Liver (tissue), 8 donors: ENCODE measurements at regions not wholly inside any gene's neighbourhood (a gene's known extent, or its start where the extent isn't known, plus 50 kb on each side); places are given as distances from the start of the nearest gene placed in this dataset.

Experiments used
- DNase-seq: peaks from one replicate; pipeline ENCODE4 v3.0.0-alpha.2; 2017; ENCODE audit warnings: low spot score
- H3K27ac ChIP-seq, 2 donors: one replicate each; pipeline ENCODE4 v1.7.0; 2013; ENCODE audit warnings: inconsistent platforms in 2 of 2, low read length in 2 of 2, control low read depth in 1 of 2, low read depth in 1 of 2, mild to moderate bottlenecking in 1 of 2
- H3K27me3 ChIP-seq, 4 donors: one replicate each; pipeline versions ENCODE4 v1.6.1 to v1.7.0; 2013; ENCODE audit warnings: low read length in 3 of 4, inconsistent platforms in 1 of 4, mild to moderate bottlenecking in 1 of 4, moderate library complexity in 1 of 4; ENCODE audit not compliant: control insufficient read depth in 4 of 4, insufficient read depth in 4 of 4
- H3K36me3 ChIP-seq, 4 donors: one replicate each; pipeline versions ENCODE4 v1.6.1 to v1.7.0; 2013; ENCODE audit warnings: low read length in 3 of 4, mild to moderate bottlenecking in 3 of 4, low read depth in 1 of 4, moderate library complexity in 1 of 4; ENCODE audit not compliant: control insufficient read depth in 4 of 4, insufficient read depth in 3 of 4
- H3K4me1 ChIP-seq, 4 donors: one replicate each; pipeline versions ENCODE4 v1.6.1 to v1.7.0; 2013; ENCODE audit warnings: low read length in 3 of 4, mild to moderate bottlenecking in 3 of 4, moderate library complexity in 1 of 4; ENCODE audit not compliant: control insufficient read depth in 4 of 4, insufficient read depth in 4 of 4
- H3K4me3 ChIP-seq, 3 donors: one replicate each; pipeline versions ENCODE4 v1.6.1 to v1.7.0; 2013; ENCODE audit warnings: low read length in 3 of 3, control low read depth in 1 of 3, low read depth in 1 of 3, mild to moderate bottlenecking in 1 of 3
- H3K9ac ChIP-seq, 2 donors: one replicate each; pipeline ENCODE4 v1.7.0; 2013; ENCODE audit warnings: low read length in 2 of 2, mild to moderate bottlenecking in 2 of 2, moderate library complexity in 2 of 2, control low read depth in 1 of 2, low read depth in 1 of 2
- H3K9me3 ChIP-seq, 4 donors: one replicate each; pipeline versions ENCODE4 v1.6.1 to v1.7.0; 2013; ENCODE audit warnings: low read length in 3 of 4; ENCODE audit not compliant: control insufficient read depth in 4 of 4
- ATF3 ChIP-seq: IDR thresholded peaks from 2 replicates; pipeline ENCODE4 v1.6.1; 2016; ENCODE audit warnings: antibody characterized with exemption
- CTCF ChIP-seq: fragments of 150-350 bp; IDR thresholded peaks from 2 replicates; pipeline ENCODE4 v1.5.1; 2017; ENCODE audit warnings: improper control_type of control experiment, low read depth, low read length; ENCODE audit not compliant: missing input control
- EGR1 ChIP-seq, 2 donors: IDR thresholded peaks; 2 replicates each; pipeline ENCODE4 v1.6.1; 2016 to 2018; ENCODE audit warnings: antibody characterized with exemption in 2 of 2, low read depth in 2 of 2
- FOXA2 ChIP-seq: IDR thresholded peaks from 2 replicates; pipeline ENCODE4 v1.6.1; 2016; ENCODE audit warnings: antibody characterized with exemption
- GABPA ChIP-seq, 2 donors: IDR thresholded peaks in 1 of 2; conservative IDR thresholded peaks in 1 of 2; 2 replicates each; pipeline ENCODE4 v1.6.1; 2016; ENCODE audit warnings: antibody characterized with exemption in 2 of 2, mild to moderate bottlenecking in 1 of 2, moderate library complexity in 1 of 2
- HNF4A ChIP-seq, 2 donors: conservative IDR thresholded peaks; 2 replicates each; pipeline ENCODE4 v1.6.1; 2016; ENCODE audit warnings: antibody characterized with exemption in 2 of 2, mild to moderate bottlenecking in 2 of 2
- HNF4G ChIP-seq: IDR thresholded peaks from 2 replicates; pipeline ENCODE4 v1.6.1; 2016; ENCODE audit warnings: antibody characterized with exemption
- NR2F2 ChIP-seq: IDR thresholded peaks from 2 replicates; pipeline ENCODE4 v1.6.1; 2016; ENCODE audit warnings: antibody characterized with exemption
- RAD21 ChIP-seq, 2 donors: IDR thresholded peaks; 2 replicates each; pipeline ENCODE4 v1.6.1; 2016; ENCODE audit warnings: antibody characterized with exemption in 2 of 2, mild to moderate bottlenecking in 2 of 2
- RXRA ChIP-seq, 2 donors: IDR thresholded peaks; 2 replicates each; pipeline ENCODE4 v1.6.1; 2017 to 2018; ENCODE audit warnings: antibody characterized with exemption in 2 of 2, mild to moderate bottlenecking in 1 of 2
- SP1 ChIP-seq: IDR thresholded peaks from 2 replicates; pipeline ENCODE4 v1.6.1; 2018; ENCODE audit warnings: antibody characterized with exemption, mild to moderate bottlenecking
- TAF1 ChIP-seq: conservative IDR thresholded peaks from 2 replicates; pipeline ENCODE4 v1.6.1; 2016; ENCODE audit warnings: antibody characterized with exemption, mild to moderate bottlenecking
- YY1 ChIP-seq: IDR thresholded peaks from 2 replicates; pipeline ENCODE4 v1.6.1; 2016; ENCODE audit warnings: antibody characterized with exemption, mild to moderate bottlenecking
- ZBTB33 ChIP-seq: IDR thresholded peaks from 2 replicates; pipeline ENCODE4 v1.6.1; 2016; ENCODE audit warnings: antibody characterized with exemption
- WGBS: extraction: QIAGEN DNeasy Blood & Tissue Kit; methylation state at CpG from one replicate; pipeline ENCODE4 v1.1.7; 2013; 5-methylcytosine and 5-hydroxymethylcytosine counted together
- TF ChIP-seq, protein P1 (sequence below): IDR thresholded peaks from 2 replicates; pipeline ENCODE4 v1.6.1; 2016; ENCODE audit warnings: antibody characterized with exemption, mild to moderate bottlenecking
- TF ChIP-seq, protein P2 (sequence below): IDR thresholded peaks from 2 replicates; pipeline ENCODE4 v1.6.1; 2016; ENCODE audit warnings: antibody characterized with exemption
- donor health status: healthy.
- donor health status: healthy.
- donor health status: healthy.
- donor health status: healthy.
- donor health status: healthy.

- 87% methylated on average over 4 of the region's 4 CpGs for WGBS
- Histone ChIP-seq H3K4me1 (no peaks in the 10 kb centered on the region), H3K27me3 (no peaks in the 10 kb centered on the region), H3K9ac (no peak overlapping the region), H3K27ac (no peak overlapping the region), H3K36me3 (no peaks in the 10 kb centered on the region), H3K4me3 (no peak overlapping the region), H3K9me3 (no peaks in the 10 kb centered on the region)
- no peak for TF ChIP-seq ZBTB33
- no peak for DNase-seq
These were observed 484.8 kb downstream of the PSAT1 start for GRCh38 chr9:78781681-78782080.

DNA sequence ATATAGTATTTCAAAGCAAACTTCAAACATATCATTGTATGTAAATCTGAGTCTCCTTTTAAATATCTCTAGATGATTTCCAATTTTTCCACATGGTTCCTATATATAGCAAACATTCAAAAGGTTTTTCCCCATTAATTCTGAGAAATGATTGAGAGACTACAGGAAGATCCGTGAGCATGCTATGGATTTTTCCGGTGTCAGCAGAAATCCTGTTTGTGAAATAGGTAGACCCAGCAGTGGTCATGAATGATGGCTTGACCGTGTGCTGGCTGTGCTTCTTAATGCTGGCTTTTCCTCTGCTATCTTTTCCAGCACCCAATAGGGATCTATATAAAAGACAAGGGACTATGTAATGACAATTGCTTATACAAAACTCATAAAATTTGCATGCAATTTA is 485.3 kb downstream of the PSAT1 start:
- Histone ChIP-seq H3K9ac (no peak overlapping the region), H3K4me3 (no peak overlapping the region), H3K27ac (no peak overlapping the region), H3K36me3 (no peaks in the 10 kb centered on the region), H3K4me1 (no peaks in the 10 kb centered on the region), H3K27me3 (no peaks in the 10 kb centered on the region), H3K9me3 (no peaks in the 10 kb centered on the region)
- no peak for DNase-seq
- WGBS, result 83% methylated on average over 3 of the region's 3 CpGs
- no peak for TF ChIP-seq TAF1
- TF ChIP-seq ATF3, result no peak
- TF ChIP-seq CTCF, result no peak
- no peak for TF ChIP-seq SP1
- TF ChIP-seq, protein P1, sequence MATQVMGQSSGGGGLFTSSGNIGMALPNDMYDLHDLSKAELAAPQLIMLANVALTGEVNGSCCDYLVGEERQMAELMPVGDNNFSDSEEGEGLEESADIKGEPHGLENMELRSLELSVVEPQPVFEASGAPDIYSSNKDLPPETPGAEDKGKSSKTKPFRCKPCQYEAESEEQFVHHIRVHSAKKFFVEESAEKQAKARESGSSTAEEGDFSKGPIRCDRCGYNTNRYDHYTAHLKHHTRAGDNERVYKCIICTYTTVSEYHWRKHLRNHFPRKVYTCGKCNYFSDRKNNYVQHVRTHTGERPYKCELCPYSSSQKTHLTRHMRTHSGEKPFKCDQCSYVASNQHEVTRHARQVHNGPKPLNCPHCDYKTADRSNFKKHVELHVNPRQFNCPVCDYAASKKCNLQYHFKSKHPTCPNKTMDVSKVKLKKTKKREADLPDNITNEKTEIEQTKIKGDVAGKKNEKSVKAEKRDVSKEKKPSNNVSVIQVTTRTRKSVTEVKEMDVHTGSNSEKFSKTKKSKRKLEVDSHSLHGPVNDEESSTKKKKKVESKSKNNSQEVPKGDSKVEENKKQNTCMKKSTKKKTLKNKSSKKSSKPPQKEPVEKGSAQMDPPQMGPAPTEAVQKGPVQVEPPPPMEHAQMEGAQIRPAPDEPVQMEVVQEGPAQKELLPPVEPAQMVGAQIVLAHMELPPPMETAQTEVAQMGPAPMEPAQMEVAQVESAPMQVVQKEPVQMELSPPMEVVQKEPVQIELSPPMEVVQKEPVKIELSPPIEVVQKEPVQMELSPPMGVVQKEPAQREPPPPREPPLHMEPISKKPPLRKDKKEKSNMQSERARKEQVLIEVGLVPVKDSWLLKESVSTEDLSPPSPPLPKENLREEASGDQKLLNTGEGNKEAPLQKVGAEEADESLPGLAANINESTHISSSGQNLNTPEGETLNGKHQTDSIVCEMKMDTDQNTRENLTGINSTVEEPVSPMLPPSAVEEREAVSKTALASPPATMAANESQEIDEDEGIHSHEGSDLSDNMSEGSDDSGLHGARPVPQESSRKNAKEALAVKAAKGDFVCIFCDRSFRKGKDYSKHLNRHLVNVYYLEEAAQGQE, result no peak
- TF ChIP-seq NR2F2, result no peak
- TF ChIP-seq RXRA (IDR thresholded peaks at IDR 0.05), result no peak
- no peak for TF ChIP-seq ZBTB33
- TF ChIP-seq GABPA (IDR thresholded peaks at IDR 0.05 in 1 of 2, conservative IDR thresholded peaks at IDR 0.05 in 1 of 2), result no peak
- no peak for TF ChIP-seq FOXA2
- no peak for TF ChIP-seq EGR1 (IDR thresholded peaks at IDR 0.05; ENCODE audit: low read depth in 2 of 2)
- TF ChIP-seq HNF4G, result no peak
- no peak for TF ChIP-seq RAD21 (IDR thresholded peaks at IDR 0.05)
- no peak for TF ChIP-seq YY1
- TF ChIP-seq, protein P2, sequence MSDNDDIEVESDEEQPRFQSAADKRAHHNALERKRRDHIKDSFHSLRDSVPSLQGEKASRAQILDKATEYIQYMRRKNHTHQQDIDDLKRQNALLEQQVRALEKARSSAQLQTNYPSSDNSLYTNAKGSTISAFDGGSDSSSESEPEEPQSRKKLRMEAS, result no peak
- TF ChIP-seq HNF4A (conservative IDR thresholded peaks at IDR 0.05), result no peak
